ENCODE measurements at regions not wholly inside any gene's neighbourhood (a gene's known extent, or its start where the extent isn't known, plus 50 kb on each side); places are given as distances from the start of the nearest gene placed in this dataset.
"Not testable (repeated sequence)": the region's sequence is repeated elsewhere in the genome, so short reads cannot be mapped to it uniquely, and the experiment has no call there.

DNA sequence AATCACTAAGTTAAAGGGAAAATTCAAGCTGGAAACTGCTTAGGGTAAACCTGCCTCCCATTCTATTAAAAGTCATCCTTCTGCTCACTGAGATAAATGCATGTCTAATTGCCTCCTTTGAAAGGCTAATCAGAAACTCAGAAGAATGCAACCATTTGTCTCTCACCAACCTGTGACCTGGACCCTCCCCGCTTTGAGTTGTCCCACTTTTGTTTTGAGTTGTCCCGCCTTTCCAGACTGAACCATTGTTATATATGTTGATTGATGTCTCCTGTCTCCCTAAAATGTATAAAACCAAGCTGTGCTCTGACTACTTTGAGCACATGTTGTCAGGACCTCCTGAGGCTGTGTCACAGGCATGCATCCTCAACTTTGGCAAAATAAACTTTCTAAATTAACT, 378.4 kb downstream of the KIF20B start:
- no peaks in the 10 kb centered on the region for H3K36me3 ChIP-seq (replicated peaks; ENCODE audit: insufficient read depth, low read length)
- no peaks in the 10 kb centered on the region for H3F3A ChIP-seq (ENCODE audit: insufficient read depth, low read length)
- DNase-seq, result no peak
- no peaks in the 10 kb centered on the region for H3K4me1 ChIP-seq (ENCODE audit: low read length)
- no peak overlapping the region for H2AFZ ChIP-seq (ENCODE audit: low read length)
- no peak for TF ChIP-seq CTCF (IDR thresholded peaks at IDR 0.05; ENCODE audit: low read length)
- no peak for TF ChIP-seq EZH2 (optimal IDR thresholded peaks at IDR 0.05; ENCODE audit: low read depth, low read length)
- TF ChIP-seq EZH2phosphoT487 (IDR thresholded peaks at IDR 0.05; ENCODE audit: low read length), result no peak
- H3K4me2 ChIP-seq (ENCODE audit: low read depth, low read length), result no peak overlapping the region
- H3K9me3 ChIP-seq (replicated peaks; ENCODE audit: insufficient read depth, low read length), result no peaks in the 10 kb centered on the region
- H3K4me3 ChIP-seq (ENCODE audit: low read length), result no peak overlapping the region
- H3K9me2 ChIP-seq (replicated peaks; ENCODE audit: insufficient read depth, low read length), result no peaks in the 10 kb centered on the region
- H4K20me1 ChIP-seq (ENCODE audit: insufficient read depth, low read length), result no peaks in the 10 kb centered on the region
- H3K27me3 ChIP-seq (replicated peaks; ENCODE audit: insufficient read depth, low read length), result no peaks in the 10 kb centered on the region
- no peaks in the 10 kb centered on the region for H3K79me2 ChIP-seq (ENCODE audit: low read length)
- H3K27ac ChIP-seq (ENCODE audit: low read length), result no peak overlapping the region
- no peak overlapping the region for H3K9ac ChIP-seq (ENCODE audit: low read length)

- H3K36me3 ChIP-seq (replicated peaks; ENCODE audit: insufficient read depth, low read length); H4K20me1 ChIP-seq (ENCODE audit: insufficient read depth, low read length); H3K4me3 ChIP-seq (ENCODE audit: low read length); H3K9ac ChIP-seq (ENCODE audit: low read length); H3K4me1 ChIP-seq (ENCODE audit: low read length); H3K9me2 ChIP-seq (replicated peaks; ENCODE audit: insufficient read depth, low read length); H3K79me2 ChIP-seq (ENCODE audit: low read length); H3K9me3 ChIP-seq (replicated peaks; ENCODE audit: insufficient read depth, low read length); H3K27me3 ChIP-seq (replicated peaks; ENCODE audit: insufficient read depth, low read length); H3K4me2 ChIP-seq (ENCODE audit: low read depth, low read length); DNase-seq; H2AFZ ChIP-seq (ENCODE audit: low read length); H3K27ac ChIP-seq (ENCODE audit: low read length); H3F3A ChIP-seq (ENCODE audit: insufficient read depth, low read length): not testable (repeated sequence)
Measured at GRCh38 chr10:90086606-90087190, 385.3 kb downstream of the KIF20B start.

GRCh38 chr10:90087197-90088023, 386.0 kb downstream of the KIF20B start:
- Histone ChIP-seq H3K27me3 (replicated peaks; ENCODE audit: insufficient read depth, low read length) (no peaks in the 10 kb centered on the region), H3K79me2 (ENCODE audit: low read length) (no peaks in the 10 kb centered on the region), H4K20me1 (ENCODE audit: insufficient read depth, low read length) (no peaks in the 10 kb centered on the region), H3K4me3 (ENCODE audit: low read length) (no peak overlapping the region), H3K9ac (ENCODE audit: low read length) (no peak overlapping the region), H2AFZ (ENCODE audit: low read length) (no peak overlapping the region), H3K36me3 (replicated peaks; ENCODE audit: insufficient read depth, low read length) (no peaks in the 10 kb centered on the region), H3K4me1 (ENCODE audit: low read length) (peaks cover 5% of the 10 kb centered on the region; the same call in 1 of the 2 replicates), H3F3A (ENCODE audit: insufficient read depth, low read length) (no peaks in the 10 kb centered on the region), H3K9me3 (replicated peaks; ENCODE audit: insufficient read depth, low read length) (no peaks in the 10 kb centered on the region), H3K27ac (ENCODE audit: low read length) (no peak overlapping the region), H3K9me2 (replicated peaks; ENCODE audit: insufficient read depth, low read length) (no peaks in the 10 kb centered on the region), H3K4me2 (ENCODE audit: low read depth, low read length) (no peak overlapping the region; the same call in 1 of the 2 replicates)
- peak; percentile 12 for DNase-seq
- TF ChIP-seq EZH2 (optimal IDR thresholded peaks at IDR 0.05; ENCODE audit: low read depth, low read length) (no peak), EZH2phosphoT487 (IDR thresholded peaks at IDR 0.05; ENCODE audit: low read length) (no peak), CTCF (IDR thresholded peaks at IDR 0.05; ENCODE audit: low read length) (no peak; the same call in 1 of the 2 replicates)

- H3K27me3 ChIP-seq (replicated peaks; ENCODE audit: insufficient read depth, low read length), result no peaks in the 10 kb centered on the region
- H3K9me3 ChIP-seq (replicated peaks; ENCODE audit: insufficient read depth, low read length), result no peaks in the 10 kb centered on the region
- H3F3A ChIP-seq (ENCODE audit: insufficient read depth, low read length), result no peaks in the 10 kb centered on the region
- no peaks in the 10 kb centered on the region for H3K9me2 ChIP-seq (replicated peaks; ENCODE audit: insufficient read depth, low read length)
- H3K4me2 ChIP-seq (ENCODE audit: low read depth, low read length), result no peak overlapping the region
- TF ChIP-seq EZH2 (optimal IDR thresholded peaks at IDR 0.05; ENCODE audit: low read depth, low read length) (no peak), CTCF (IDR thresholded peaks at IDR 0.05; ENCODE audit: low read length) (no peak), EZH2phosphoT487 (IDR thresholded peaks at IDR 0.05; ENCODE audit: low read length) (no peak)
- no peaks in the 10 kb centered on the region for H3K36me3 ChIP-seq (replicated peaks; ENCODE audit: insufficient read depth, low read length)
- peaks cover 5% of the 10 kb centered on the region; the same call in 1 of the 2 replicates for H3K4me1 ChIP-seq (ENCODE audit: low read length)
- H3K27ac ChIP-seq (ENCODE audit: low read length), result no peak overlapping the region
- DNase-seq, result no peak
- H3K9ac ChIP-seq (ENCODE audit: low read length), result no peak overlapping the region
- H4K20me1 ChIP-seq (ENCODE audit: insufficient read depth, low read length), result no peaks in the 10 kb centered on the region
- no peak overlapping the region for H2AFZ ChIP-seq (ENCODE audit: low read length)
- no peaks in the 10 kb centered on the region for H3K79me2 ChIP-seq (ENCODE audit: low read length)
- no peak overlapping the region for H3K4me3 ChIP-seq (ENCODE audit: low read length)
Measured at GRCh38 chr10:90088024-90088317, 386.6 kb downstream of the KIF20B start.

Data from MM.1S (cell line).